ENCODE measurements at regions not wholly inside any gene's neighbourhood (a gene's known extent, or its start where the extent isn't known, plus 50 kb on each side); places are given as distances from the start of the nearest gene placed in this dataset.
A peak's percentile ranks its signal among the peaks of the same experiment; 100 is the strongest.

DNA sequence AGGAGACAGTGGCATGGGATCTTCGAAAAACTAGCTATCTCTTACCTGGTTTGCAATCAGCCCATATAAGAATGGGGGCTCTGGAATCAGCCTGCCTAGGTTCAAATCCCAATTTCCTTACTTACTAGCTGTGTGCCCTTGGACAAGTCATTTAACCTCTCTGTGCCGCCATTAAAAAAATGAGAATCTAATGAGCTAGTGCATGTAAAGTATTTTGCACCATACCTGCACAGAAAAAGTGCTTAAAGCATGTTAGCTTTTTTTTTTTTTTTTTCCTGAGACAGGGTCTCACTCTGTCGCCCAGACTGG, 181.8 kb downstream of the SHQ1 start:
- ATAC-seq, result no peak

DNA sequence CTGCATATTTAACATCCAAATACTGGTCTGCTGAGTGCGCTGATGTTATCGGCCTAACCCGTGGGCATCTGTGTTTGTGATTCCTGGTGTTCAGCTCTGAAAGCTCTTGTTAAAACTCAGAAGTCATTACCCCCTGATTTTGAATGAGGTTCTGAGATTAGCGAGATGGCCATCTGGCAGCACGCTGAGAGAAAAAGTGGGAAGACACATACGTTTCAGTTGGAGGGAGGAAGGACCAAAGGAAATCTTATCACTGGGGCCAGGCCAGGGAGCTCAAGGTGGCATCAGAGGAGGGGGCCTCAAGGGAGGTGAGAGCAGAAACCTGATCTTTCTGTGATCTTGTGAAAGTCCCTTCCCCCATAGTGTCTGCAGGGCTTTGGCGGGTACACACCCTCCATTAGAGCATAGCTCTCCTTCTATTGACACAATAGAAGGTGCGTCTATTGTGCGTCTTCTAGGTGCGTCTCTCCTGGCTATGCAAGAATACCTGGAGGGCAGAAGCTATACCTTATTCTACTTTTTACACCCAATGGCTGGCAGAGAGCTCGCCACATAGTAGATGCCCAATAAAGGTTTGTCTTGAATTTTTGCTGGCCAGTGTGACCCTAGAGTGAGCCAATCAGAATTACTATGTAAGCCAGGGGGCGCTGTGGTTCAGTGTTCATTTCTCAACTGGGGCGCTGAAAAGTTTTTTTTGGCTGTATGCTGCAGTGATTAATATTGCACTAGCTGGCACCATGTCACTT, 182.4 kb downstream of the SHQ1 start:
- TF ChIP-seq, protein P1, sequence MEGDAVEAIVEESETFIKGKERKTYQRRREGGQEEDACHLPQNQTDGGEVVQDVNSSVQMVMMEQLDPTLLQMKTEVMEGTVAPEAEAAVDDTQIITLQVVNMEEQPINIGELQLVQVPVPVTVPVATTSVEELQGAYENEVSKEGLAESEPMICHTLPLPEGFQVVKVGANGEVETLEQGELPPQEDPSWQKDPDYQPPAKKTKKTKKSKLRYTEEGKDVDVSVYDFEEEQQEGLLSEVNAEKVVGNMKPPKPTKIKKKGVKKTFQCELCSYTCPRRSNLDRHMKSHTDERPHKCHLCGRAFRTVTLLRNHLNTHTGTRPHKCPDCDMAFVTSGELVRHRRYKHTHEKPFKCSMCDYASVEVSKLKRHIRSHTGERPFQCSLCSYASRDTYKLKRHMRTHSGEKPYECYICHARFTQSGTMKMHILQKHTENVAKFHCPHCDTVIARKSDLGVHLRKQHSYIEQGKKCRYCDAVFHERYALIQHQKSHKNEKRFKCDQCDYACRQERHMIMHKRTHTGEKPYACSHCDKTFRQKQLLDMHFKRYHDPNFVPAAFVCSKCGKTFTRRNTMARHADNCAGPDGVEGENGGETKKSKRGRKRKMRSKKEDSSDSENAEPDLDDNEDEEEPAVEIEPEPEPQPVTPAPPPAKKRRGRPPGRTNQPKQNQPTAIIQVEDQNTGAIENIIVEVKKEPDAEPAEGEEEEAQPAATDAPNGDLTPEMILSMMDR (IDR thresholded peaks at IDR 0.05), result peak; percentile 57
- peak; percentile 40 to 49 for ATAC-seq
- Histone ChIP-seq H3K36me3 (no peaks in the 10 kb centered on the region), H3K4me1 (no peaks in the 10 kb centered on the region), H3K4me3 (no peak overlapping the region), H3K27me3 (ENCODE audit: low read depth) (no peaks in the 10 kb centered on the region), H3K9me3 (no peaks in the 10 kb centered on the region), H3K27ac (no peak overlapping the region)
- no peak for DNase-seq
- intact Hi-C loops (cut with DNase I), result no loop called here

More for the DNA sequence above, 181.8 kb downstream of the SHQ1 start:
- TF ChIP-seq, protein P1 (IDR thresholded peaks at IDR 0.05), result no peak
- Histone ChIP-seq H3K9me3 (no peaks in the 10 kb centered on the region), H3K27ac (no peak overlapping the region), H3K4me3 (no peak overlapping the region), H3K36me3 (no peaks in the 10 kb centered on the region), H3K27me3 (ENCODE audit: low read depth) (no peaks in the 10 kb centered on the region), H3K4me1 (no peaks in the 10 kb centered on the region)
- intact Hi-C loops (cut with DNase I), result no loop called here
- DNase-seq, result no peak

DNA sequence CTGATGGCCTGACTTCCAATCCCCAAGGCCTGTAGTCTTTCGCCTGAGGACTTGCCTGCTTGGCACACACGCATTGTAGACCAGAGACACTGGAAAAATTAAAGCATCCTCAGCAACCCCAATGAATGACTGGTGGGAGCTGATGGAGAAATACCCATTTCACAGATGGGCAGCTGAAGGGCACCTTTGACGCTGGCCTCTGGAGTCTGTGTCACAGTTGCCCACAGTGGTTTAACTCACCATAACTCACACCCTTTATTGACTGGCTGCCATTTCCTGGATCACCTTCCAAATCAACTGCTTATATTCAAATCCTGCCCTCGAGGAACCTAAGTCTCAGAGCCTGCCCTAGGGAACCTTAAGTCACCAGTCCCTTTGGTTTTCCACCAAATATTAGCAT, 183.1 kb downstream of the SHQ1 start:
- no peaks in the 10 kb centered on the region for H3K36me3 ChIP-seq
- no peaks in the 10 kb centered on the region for H3K9me3 ChIP-seq
- TF ChIP-seq, protein P1 (IDR thresholded peaks at IDR 0.05), result no peak
- no peaks in the 10 kb centered on the region for H3K27me3 ChIP-seq (ENCODE audit: low read depth)
- ATAC-seq (no peak), DNase-seq (no peak)
- intact Hi-C loops (cut with DNase I), result no loop called here
- no peak overlapping the region for H3K27ac ChIP-seq
- no peak overlapping the region for H3K4me3 ChIP-seq
- H3K4me1 ChIP-seq, result no peaks in the 10 kb centered on the region

DNA sequence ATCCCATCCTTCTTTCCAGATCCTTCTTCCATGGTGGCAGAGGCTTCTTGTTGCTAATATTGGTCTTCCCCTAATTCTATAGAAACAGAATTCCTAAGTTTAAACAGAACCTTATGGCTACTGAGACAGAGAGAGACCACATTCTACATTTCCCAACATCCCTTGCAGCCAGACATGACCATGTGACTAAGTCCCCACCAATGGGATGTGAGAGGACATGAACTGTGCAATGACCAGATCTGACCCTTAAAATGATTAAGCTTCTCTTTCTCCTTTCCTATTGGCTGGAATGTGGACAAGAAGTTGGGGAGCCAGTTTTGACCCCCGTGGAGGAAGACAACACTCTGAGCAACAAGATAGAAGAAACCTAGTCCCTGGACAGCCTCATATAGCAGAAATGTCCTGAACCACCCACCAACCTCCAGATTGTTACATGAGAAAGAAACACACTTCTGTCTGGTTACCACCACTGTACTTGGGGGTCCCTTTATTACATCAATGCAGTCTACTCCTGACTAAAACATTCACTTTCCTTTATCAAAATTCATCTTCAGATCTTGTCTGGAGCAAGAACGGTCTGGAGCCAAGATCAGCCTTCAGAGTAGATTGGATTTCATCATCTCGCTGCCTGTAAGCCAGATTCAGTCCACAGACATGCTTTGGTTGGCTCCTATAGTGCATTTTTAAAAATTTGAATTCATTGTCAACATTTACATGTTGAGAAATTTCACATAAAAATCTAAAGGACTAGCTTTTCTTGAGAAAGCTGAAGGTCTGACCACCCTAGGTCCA, 183.9 kb downstream of the SHQ1 start:
- H3K9me3 ChIP-seq, result no peaks in the 10 kb centered on the region
- no peak overlapping the region for H3K27ac ChIP-seq
- H3K27me3 ChIP-seq (ENCODE audit: low read depth), result no peaks in the 10 kb centered on the region
- TF ChIP-seq, protein P1 (IDR thresholded peaks at IDR 0.05), result no peak
- ATAC-seq, result no peak
- DNase-seq, result no peak
- no peaks in the 10 kb centered on the region for H3K36me3 ChIP-seq
- intact Hi-C loops (cut with DNase I), result no loop called here
- H3K4me3 ChIP-seq, result no peak overlapping the region
- H3K4me1 ChIP-seq, result no peaks in the 10 kb centered on the region

DNA sequence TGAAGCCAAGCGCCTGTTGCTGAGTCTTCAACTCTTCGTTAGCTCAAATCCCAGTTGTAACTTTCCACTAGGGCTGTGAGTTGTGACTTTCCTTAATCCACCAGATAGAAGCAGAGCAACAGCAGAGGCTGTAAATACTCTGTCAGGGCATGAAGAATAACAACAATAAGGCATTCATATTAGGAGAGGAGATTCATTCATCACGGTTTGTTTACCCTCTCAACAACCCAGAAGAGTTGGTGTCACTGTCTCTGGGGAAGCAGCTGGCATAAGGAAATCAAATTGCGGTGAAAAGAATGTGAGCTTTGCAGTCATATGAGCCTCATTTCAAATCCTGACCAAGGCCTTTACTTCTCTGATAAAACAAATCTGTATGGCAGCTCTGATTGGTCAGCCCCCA, 184.8 kb downstream of the SHQ1 start:
- Histone ChIP-seq H3K4me3 (no peak overlapping the region), H3K27ac (no peak overlapping the region), H3K36me3 (no peaks in the 10 kb centered on the region), H3K9me3 (no peaks in the 10 kb centered on the region), H3K4me1 (no peaks in the 10 kb centered on the region), H3K27me3 (ENCODE audit: low read depth) (no peaks in the 10 kb centered on the region)
- intact Hi-C loops (cut with DNase I), result no loop called here
- TF ChIP-seq, protein P1 (IDR thresholded peaks at IDR 0.05), result no peak
- ATAC-seq, result no peak
- no peak for DNase-seq
